H1 (cell line): ENCODE measurements at regions not wholly inside any gene's neighbourhood (a gene's known extent, or its start where the extent isn't known, plus 50 kb on each side); places are given as distances from the start of the nearest gene placed in this dataset.
A peak's percentile ranks its signal among the peaks of the same experiment; 100 is the strongest.

Experiments used
- CTCF ChIA-PET: fragments of 300-600 bp; sonication (Branson Sonifier 250); formaldehyde crosslinking; loops from one replicate; lab custom pipeline; 2021; ENCODE audit not compliant: partially characterized antibody; lab: Charles Lee
- POLR2A ChIA-PET: fragments of 300-600 bp; sonication (Branson Sonifier 250); formaldehyde crosslinking; loops from one replicate; lab custom pipeline; 2021; ENCODE audit warnings: inconsistent platforms; ENCODE audit not compliant: partially characterized antibody; lab: Charles Lee
- DNase-seq, 2 experiments: peaks; one replicate each; pipeline versions ENCODE4 v3.0.0 to v3.0.0-alpha.2; 2010 to 2022; ENCODE audit warnings: low spot score in 2 of 2, low read depth in 1 of 2, mixed read lengths in 1 of 2
- FAIRE-seq: peaks from 2 replicates; lab custom pipeline; 2011; peaks lifted over from hg19 to GRCh38; lab: Jason Lieb, UNC
- H2AFZ ChIP-seq: 2 replicates; pipeline ENCODE4 v1.8.1; 2012; ENCODE audit warnings: low read length, inconsistent platforms
- H2AK5ac ChIP-seq: 2 replicates; pipeline ENCODE4 v1.6.1; 2013; ENCODE audit warnings: low read depth, low read length
- H2BK120ac ChIP-seq: replicated peaks from 2 replicates; pipeline ENCODE3; 2013; ENCODE audit warnings: low read depth, low read length, inconsistent platforms
- H2BK12ac ChIP-seq: 2 replicates; pipeline ENCODE4 v1.6.1; 2013; ENCODE audit warnings: low read depth, low read length
- H2BK15ac ChIP-seq: 2 replicates; pipeline ENCODE4 v1.6.1; 2013; ENCODE audit warnings: low read length
- H2BK20ac ChIP-seq: 2 replicates; pipeline ENCODE4 v1.6.1; 2013; ENCODE audit warnings: low read length
- H2BK5ac ChIP-seq: 2 replicates; pipeline ENCODE4 v1.6.1; 2013; ENCODE audit warnings: low read depth, low read length
- H3K14ac ChIP-seq: 2 replicates; pipeline ENCODE4 v1.6.1; 2013; ENCODE audit warnings: inconsistent platforms; ENCODE audit not compliant: insufficient read length
- H3K18ac ChIP-seq: 2 replicates; pipeline ENCODE4 v1.6.1; 2013; ENCODE audit warnings: low read length; ENCODE audit errors: extremely low read depth
- H3K23ac ChIP-seq: 2 replicates; pipeline ENCODE4 v1.6.1; 2013; ENCODE audit warnings: inconsistent platforms; ENCODE audit not compliant: insufficient read length
- H3K23me2 ChIP-seq: 2 replicates; pipeline ENCODE4 v1.6.1; 2013; ENCODE audit warnings: low read depth, low read length
- H3K27ac ChIP-seq: 2 replicates; pipeline ENCODE4 v1.6.1; 2011; ENCODE audit warnings: low read depth, low read length, inconsistent platforms
- H3K27me3 ChIP-seq, 4 experiments: replicated peaks in 1 of 4; 1 replicate in 1 of 4; 2 replicates in 3 of 4; pipeline versions ENCODE4 v1.6.1 to v1.8.1; 2011 to 2013; ENCODE audit warnings: low read length in 3 of 4, mild to moderate bottlenecking in 3 of 4, inconsistent platforms in 2 of 4, mixed read lengths in 2 of 4, moderate library complexity in 1 of 4; ENCODE audit not compliant: control insufficient read depth in 3 of 4, insufficient read depth in 3 of 4; ENCODE audit errors: extremely low read depth in 1 of 4
- H3K36me3 ChIP-seq, 4 experiments: 2 replicates each; pipeline versions ENCODE4 v1.6.1 to v1.8.1; 2011 to 2013; ENCODE audit warnings: mild to moderate bottlenecking in 4 of 4, low read length in 3 of 4, moderate library complexity in 2 of 4, control low read depth in 1 of 4, inconsistent platforms in 1 of 4; ENCODE audit not compliant: insufficient read depth in 4 of 4, control insufficient read depth in 2 of 4
- H3K4ac ChIP-seq: replicated peaks from 2 replicates; pipeline ENCODE3; 2013; ENCODE audit warnings: low read length, low read depth, mixed read lengths, inconsistent platforms; ENCODE audit not compliant: insufficient read length
- H3K4me1 ChIP-seq, 4 experiments: replicated peaks in 1 of 4; 1 replicate in 1 of 4; 2 replicates in 3 of 4; pipeline versions ENCODE4 v1.6.1 to v1.8.1; 2011 to 2013; ENCODE audit warnings: low read length in 3 of 4, inconsistent platforms in 2 of 4, mixed read lengths in 1 of 4; ENCODE audit not compliant: insufficient read depth in 4 of 4, control insufficient read depth in 3 of 4
- H3K4me2 ChIP-seq, 2 experiments: 2 replicates each; pipeline versions ENCODE4 v1.6.1 to v1.8.1; 2011 to 2013; ENCODE audit warnings: low read depth in 2 of 2, low read length in 2 of 2, control low read depth in 1 of 2, inconsistent platforms in 1 of 2, mild to moderate bottlenecking in 1 of 2; ENCODE audit not compliant: insufficient read depth in 1 of 2
- H3K4me3 ChIP-seq, 4 experiments: fragments of 200-600, 300-600 bp in 1 of 4; sonication (generic), shearing (Covaris generic), sonication (Bioruptor Twin) in 1 of 4; 2 replicates each; pipeline versions ENCODE4 v1.5.1 to v1.8.1; 2011 to 2016; ENCODE audit warnings: low read length in 4 of 4, low read depth in 3 of 4, control low read depth in 2 of 4, inconsistent platforms in 2 of 4, mild to moderate bottlenecking in 2 of 4, mixed read lengths in 1 of 4, moderate library complexity in 1 of 4; ENCODE audit not compliant: insufficient read depth in 2 of 4; ENCODE audit errors: extremely low read depth in 1 of 4
- H3K56ac ChIP-seq: replicated peaks from 2 replicates; pipeline ENCODE3; 2013; ENCODE audit warnings: low read depth, mild to moderate bottlenecking, mixed read lengths, low read length, inconsistent platforms; ENCODE audit not compliant: insufficient read length
- H3K79me1 ChIP-seq: 2 replicates; pipeline ENCODE4 v1.6.1; 2013; ENCODE audit warnings: low read depth, low read length, control low read depth
- H3K79me2 ChIP-seq, 2 experiments: 2 replicates each; pipeline versions ENCODE4 v1.6.1 to v1.8.1; 2012 to 2013; ENCODE audit warnings: low read length in 2 of 2, mild to moderate bottlenecking in 2 of 2, inconsistent platforms in 1 of 2; ENCODE audit not compliant: insufficient read depth in 2 of 2, control insufficient read depth in 1 of 2
- H3K9ac ChIP-seq, 4 experiments: replicated peaks in 1 of 4; 1 replicate in 1 of 4; 2 replicates in 3 of 4; pipeline versions ENCODE4 v1.6.1 to v1.8.1; 2011 to 2013; ENCODE audit warnings: low read depth in 3 of 4, low read length in 3 of 4, control low read depth in 2 of 4, mild to moderate bottlenecking in 2 of 4, moderate library complexity in 2 of 4, inconsistent platforms in 1 of 4; ENCODE audit errors: extremely low read depth in 1 of 4
- H3K9me3 ChIP-seq, 2 experiments: 2 replicates each; pipeline versions ENCODE4 v1.6.1 to v1.8.1; 2012 to 2013; ENCODE audit warnings: mild to moderate bottlenecking in 2 of 2, moderate library complexity in 2 of 2, control low read depth in 1 of 2, inconsistent platforms in 1 of 2, low read depth in 1 of 2, low read length in 1 of 2, mixed read lengths in 1 of 2; ENCODE audit not compliant: insufficient read depth in 2 of 2
- H4K20me1 ChIP-seq, 2 experiments: replicated peaks in 1 of 2; 2 replicates each; pipeline versions ENCODE3 to v1.8.1; 2011 to 2013; ENCODE audit warnings: inconsistent platforms in 2 of 2, low read length in 2 of 2, mild to moderate bottlenecking in 1 of 2; ENCODE audit not compliant: insufficient read depth in 2 of 2, control insufficient read depth in 1 of 2
- H4K5ac ChIP-seq: 2 replicates; pipeline ENCODE4 v1.6.1; 2013; ENCODE audit warnings: low read length, low read depth, mixed read lengths, inconsistent platforms; ENCODE audit not compliant: insufficient read length
- H4K8ac ChIP-seq: 2 replicates; pipeline ENCODE4 v1.8.0; 2013; ENCODE audit warnings: mild to moderate bottlenecking, moderate library complexity, low read length, inconsistent platforms; ENCODE audit not compliant: insufficient read depth; ENCODE audit errors: extremely low read depth
- H4K91ac ChIP-seq: replicated peaks from 2 replicates; pipeline ENCODE3; 2013; ENCODE audit warnings: low read length, mixed read lengths, inconsistent platforms; ENCODE audit not compliant: insufficient read length
- CREB1 ChIP-seq: IDR thresholded peaks from 2 replicates; pipeline ENCODE4 v1.6.1; 2012; ENCODE audit warnings: inconsistent platforms
- KDM1A ChIP-seq: fragments of 200-600, 300-600 bp; sonication (generic); IDR thresholded peaks from 2 replicates; pipeline ENCODE4 v1.7.1; 2016; ENCODE audit warnings: mild to moderate bottlenecking, low read length, borderline replicate concordance
- RAD21 ChIP-seq, 2 experiments: IDR thresholded peaks in 1 of 2; conservative IDR thresholded peaks in 1 of 2; 2 replicates each; pipeline ENCODE4 v1.6.1; 2011; ENCODE audit warnings: low read depth in 2 of 2, low read length in 2 of 2, improper control_type of control experiment in 1 of 2, inconsistent platforms in 1 of 2, mild to moderate bottlenecking in 1 of 2, moderate library complexity in 1 of 2
- RNF2 ChIP-seq: fragments of 200-900, 300-1000 bp; sonication (generic); IDR thresholded peaks from 2 replicates; pipeline ENCODE4 v1.7.1; 2016; ENCODE audit warnings: borderline replicate concordance, low read depth, mild to moderate bottlenecking, antibody characterized with exemption, low read length; ENCODE audit not compliant: poor library complexity, severe bottlenecking; ENCODE audit errors: missing control alignments
- SP1 ChIP-seq: IDR thresholded peaks from 2 replicates; pipeline ENCODE4 v1.6.1; 2011; ENCODE audit warnings: low read depth, low read length
- SP2 ChIP-seq: IDR thresholded peaks from 2 replicates; pipeline ENCODE4 v1.6.1; 2012; ENCODE audit warnings: mild to moderate bottlenecking, low read length, inconsistent platforms
- WGBS, 2 experiments: shearing (Covaris generic) in 1 of 2; methylation state at CpG; one replicate each; pipeline versions ENCODE4 v1.1.6 to v1.1.7; 2013 to 2015; ENCODE audit warnings: low lambda C conversion rate in 2 of 2, mixed read lengths in 2 of 2, inconsistent platforms in 1 of 2, low coverage in 1 of 2, missing lambda C conversion rate in 1 of 2; ENCODE audit not compliant: insufficient replicate concordance in 2 of 2, insufficient coverage in 1 of 2, insufficient read length in 1 of 2; ENCODE audit errors: extremely low coverage in 1 of 2, missing lambda C conversion rate in 1 of 2; 5-methylcytosine and 5-hydroxymethylcytosine counted together
- TF ChIP-seq, protein P1 (sequence below): IDR thresholded peaks from 2 replicates; pipeline ENCODE4 v1.6.1; 2012; ENCODE audit warnings: low read length, inconsistent platforms
- TF ChIP-seq, protein P2 (sequence below), 3 experiments: IDR thresholded peaks; 1 replicate in 2 of 3; 2 replicates in 1 of 3; pipeline versions ENCODE4 v1.5.1 to v1.6.1; 2011; ENCODE audit warnings: low read length in 3 of 3, mild to moderate bottlenecking in 3 of 3, inconsistent platforms in 2 of 3, low read depth in 1 of 3, moderate library complexity in 1 of 3; ENCODE audit not compliant: insufficient read depth in 1 of 3; ENCODE audit errors: control extremely low read depth in 1 of 3

DNA sequence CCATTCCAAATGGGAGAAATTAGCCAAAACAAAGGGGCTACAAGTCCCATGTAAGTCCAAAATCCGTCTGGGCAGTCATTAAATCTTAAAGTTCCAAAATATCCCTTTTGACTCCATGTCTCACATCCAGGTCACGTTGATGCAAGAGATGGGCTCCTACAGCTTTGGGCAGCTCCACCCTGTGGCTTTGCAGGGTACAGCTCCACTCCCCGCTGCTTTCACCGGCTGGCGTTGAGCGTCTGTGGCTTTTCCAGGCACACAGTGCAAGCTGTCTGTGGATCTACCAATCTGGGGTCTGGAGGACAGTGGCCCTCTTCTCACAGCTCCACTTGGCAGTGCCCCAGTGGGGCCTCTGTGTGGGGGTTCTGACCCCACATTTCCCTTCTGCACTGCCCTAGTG lies 130.2 kb downstream of the TPR start:
- Histone ChIP-seq H2BK5ac (no peak overlapping the region), H3K9me3 (0 out of 4 replicates have a peak, but pooled peaks cover 0 to 4% of the 10 kb centered on the region in 2 experiments), H3K27ac (no peak overlapping the region), H4K8ac (no peak overlapping the region), H3K4me3 (no peak overlapping the region), H3K36me3 (no peaks in the 10 kb centered on the region), H3K79me1 (no peaks in the 10 kb centered on the region), H2BK120ac (no peak overlapping the region), H4K20me1 (no peaks in the 10 kb centered on the region), H2AK5ac (no peak overlapping the region), H3K4me1 (no peaks in the 10 kb centered on the region), H2BK20ac (no peak overlapping the region), H2BK12ac (no peak overlapping the region), H3K4me2 (no peak overlapping the region), H3K23ac (no peak overlapping the region), H4K91ac (no peak overlapping the region), H3K18ac (no peak overlapping the region), H4K5ac (no peak overlapping the region), H3K9ac (no peak overlapping the region), H3K56ac (no peak overlapping the region), H3K23me2 (no peaks in the 10 kb centered on the region), H3K14ac (no peak overlapping the region), H3K27me3 (no peaks in the 10 kb centered on the region), H3K79me2 (no peaks in the 10 kb centered on the region), H2AFZ (0 out of 2 replicates have a peak overlapping the region, but pooled peaks have one; percentile 30), H2BK15ac (no peak overlapping the region)
- no peak for FAIRE-seq
- peak in 1 of 2 experiments; percentile 52 for DNase-seq
- ChIA-PET CTCF (interaction anchor here (0.7 to 1.6 kb wide), 5 partner anchors 10 to 524 kb away, joined by 3 to 5 read pairs (median 4); no protein-coding TSS in a partner anchor), POLR2A (no interaction called here)
- 85% methylated on average over 6 of the region's 6 CpGs; no CpG with 5 or more reads in 1 of the 2 experiments for WGBS, 2 experiments
- TF ChIP-seq, protein P1, sequence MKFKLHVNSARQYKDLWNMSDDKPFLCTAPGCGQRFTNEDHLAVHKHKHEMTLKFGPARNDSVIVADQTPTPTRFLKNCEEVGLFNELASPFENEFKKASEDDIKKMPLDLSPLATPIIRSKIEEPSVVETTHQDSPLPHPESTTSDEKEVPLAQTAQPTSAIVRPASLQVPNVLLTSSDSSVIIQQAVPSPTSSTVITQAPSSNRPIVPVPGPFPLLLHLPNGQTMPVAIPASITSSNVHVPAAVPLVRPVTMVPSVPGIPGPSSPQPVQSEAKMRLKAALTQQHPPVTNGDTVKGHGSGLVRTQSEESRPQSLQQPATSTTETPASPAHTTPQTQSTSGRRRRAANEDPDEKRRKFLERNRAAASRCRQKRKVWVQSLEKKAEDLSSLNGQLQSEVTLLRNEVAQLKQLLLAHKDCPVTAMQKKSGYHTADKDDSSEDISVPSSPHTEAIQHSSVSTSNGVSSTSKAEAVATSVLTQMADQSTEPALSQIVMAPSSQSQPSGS = no peak
- TF ChIP-seq, protein P2, sequence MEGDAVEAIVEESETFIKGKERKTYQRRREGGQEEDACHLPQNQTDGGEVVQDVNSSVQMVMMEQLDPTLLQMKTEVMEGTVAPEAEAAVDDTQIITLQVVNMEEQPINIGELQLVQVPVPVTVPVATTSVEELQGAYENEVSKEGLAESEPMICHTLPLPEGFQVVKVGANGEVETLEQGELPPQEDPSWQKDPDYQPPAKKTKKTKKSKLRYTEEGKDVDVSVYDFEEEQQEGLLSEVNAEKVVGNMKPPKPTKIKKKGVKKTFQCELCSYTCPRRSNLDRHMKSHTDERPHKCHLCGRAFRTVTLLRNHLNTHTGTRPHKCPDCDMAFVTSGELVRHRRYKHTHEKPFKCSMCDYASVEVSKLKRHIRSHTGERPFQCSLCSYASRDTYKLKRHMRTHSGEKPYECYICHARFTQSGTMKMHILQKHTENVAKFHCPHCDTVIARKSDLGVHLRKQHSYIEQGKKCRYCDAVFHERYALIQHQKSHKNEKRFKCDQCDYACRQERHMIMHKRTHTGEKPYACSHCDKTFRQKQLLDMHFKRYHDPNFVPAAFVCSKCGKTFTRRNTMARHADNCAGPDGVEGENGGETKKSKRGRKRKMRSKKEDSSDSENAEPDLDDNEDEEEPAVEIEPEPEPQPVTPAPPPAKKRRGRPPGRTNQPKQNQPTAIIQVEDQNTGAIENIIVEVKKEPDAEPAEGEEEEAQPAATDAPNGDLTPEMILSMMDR (IDR thresholded peaks at IDR 0.05; ENCODE audit: control extremely low read depth in 1 of 3, insufficient read depth in 1 of 3, low read depth in 1 of 3, low read length in 3 of 3) = peak; percentile 15 to 41 (median 33); a peak in 3 of 4 replicates
- TF ChIP-seq CREB1 (no peak), SP1 (no peak), KDM1A (no peak), RAD21 (IDR thresholded peaks at IDR 0.05 in 1 of 2, conservative IDR thresholded peaks at IDR 0.05 in 1 of 2; ENCODE audit: low read depth in 2 of 2, low read length in 2 of 2) (peak; percentile 33; a peak in 2 of 4 replicates), SP2 (no peak), RNF2 (no peak)
- TF ChIP-seq, all 59 proteins: peak for 2
- H3K4ac ChIP-seq = no peak overlapping the region
